Tibial artery (tissue), 4 donors: ENCODE measurements at regions not wholly inside any gene's neighbourhood (a gene's known extent, or its start where the extent isn't known, plus 50 kb on each side); places are given as distances from the start of the nearest gene placed in this dataset.

Source experiments
- DNase-seq, 2 donors: peaks; one replicate each; pipeline ENCODE4 v3.0.0-alpha.2; 2019
- H3K27ac ChIP-seq, 2 donors: fragments of 200-600 bp; sonication (generic) in 1 of 2; 1 replicate in 1 of 2; 2 replicates in 1 of 2; pipeline ENCODE4 v1.5.1; 2018 to 2019; ENCODE audit warnings: mild to moderate bottlenecking in 1 of 2
- H3K27me3 ChIP-seq, 2 donors: fragments of 200-600 bp; sonication (generic) in 1 of 2; one replicate each; pipeline versions ENCODE4 v1.5.1 to v1.6.0; 2016 to 2019
- H3K36me3 ChIP-seq, 3 donors: fragments of 200-600 bp; sonication (generic) in 2 of 3; one replicate each; pipeline ENCODE4 v1.5.1; 2016 to 2019; ENCODE audit warnings: mild to moderate bottlenecking in 2 of 3
- H3K4me1 ChIP-seq, 4 donors: fragments of 200-600 bp; sonication (generic) in 2 of 4; 1 replicate in 3 of 4; 2 replicates in 1 of 4; pipeline ENCODE4 v1.5.1; 2016 to 2019
- H3K4me3 ChIP-seq, 2 donors: fragments of 200-600 bp; sonication (generic) in 1 of 2; 1 replicate in 1 of 2; 2 replicates in 1 of 2; pipeline ENCODE4 v1.5.1; 2018 to 2019; ENCODE audit warnings: mild to moderate bottlenecking in 2 of 2
- H3K9me3 ChIP-seq, 3 donors: fragments of 200-600 bp; sonication (generic) in 1 of 3; one replicate each; pipeline ENCODE4 v1.5.1; 2016 to 2019
- CTCF ChIP-seq, 2 experiments: fragments of 200-600 bp in 1 of 2; fragments of 450-650 bp in 1 of 2; IDR thresholded peaks; one replicate each; pipeline ENCODE4 v1.5.1; 2017 to 2019; ENCODE audit warnings: antibody characterized with exemption in 2 of 2, mild to moderate bottlenecking in 1 of 2, moderate library complexity in 1 of 2
- intact Hi-C: fragments of 100-400 bp; cut with DNase I; formaldehyde crosslinking; loops from one replicate; pipeline ENCODE4 v1.15.0; 2023; ENCODE audit warnings: low total_unique reads

GRCh38 chr3:70550723-70551319, 238.4 kb upstream of the MDFIC2 start:
- Histone ChIP-seq H3K9me3 (no peaks in the 10 kb centered on the region), H3K4me3 (no peak overlapping the region), H3K4me1 (no peaks in the 10 kb centered on the region), H3K27me3 (no peaks in the 10 kb centered on the region), H3K36me3 (no peaks in the 10 kb centered on the region), H3K27ac (no peak overlapping the region)
- intact Hi-C loops: loop anchor here (2.0 to 10.0 kb wide), 3 partner anchors 524 to 1036 kb away; no protein-coding TSS in a partner anchor
- peak; percentile 66 to 80 for DNase-seq
- peak; percentile 70 to 76 for TF ChIP-seq CTCF (IDR thresholded peaks at IDR 0.05)

GRCh38 chr3:70546679-70547078, 234.2 kb upstream of the MDFIC2 start:
- TF ChIP-seq CTCF (IDR thresholded peaks at IDR 0.05): no peak
- Histone ChIP-seq H3K4me3 (no peak overlapping the region), H3K27me3 (no peaks in the 10 kb centered on the region), H3K27ac (no peak overlapping the region), H3K9me3 (no peaks in the 10 kb centered on the region), H3K36me3 (no peaks in the 10 kb centered on the region), H3K4me1 (no peaks in the 10 kb centered on the region)
- DNase-seq: no peak
- intact Hi-C loops: no loop called here

DNA sequence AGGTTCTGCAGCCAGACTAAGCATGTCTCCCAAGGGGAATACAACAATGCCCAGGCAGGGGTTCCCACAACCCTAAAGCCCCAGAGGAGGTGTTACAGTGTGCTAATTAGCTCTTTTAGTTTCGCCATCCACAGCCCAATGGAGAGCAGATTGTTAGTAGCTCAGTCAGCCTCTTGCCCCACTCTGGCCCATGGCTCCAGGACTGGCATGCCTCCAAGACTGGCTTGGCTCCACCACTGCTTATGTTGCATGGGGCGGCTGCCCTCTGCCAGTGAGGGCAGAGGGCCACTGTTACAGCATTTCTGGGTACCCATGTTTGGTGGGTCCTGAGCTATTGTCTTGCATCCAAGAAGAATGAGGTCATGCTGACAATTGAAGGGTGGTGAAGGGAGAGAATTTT, 231.1 kb upstream of the MDFIC2 start:
- Histone ChIP-seq H3K27me3 (peaks cover 0 to 3% of the 10 kb centered on the region in 2 donors), H3K9me3 (no peaks in the 10 kb centered on the region), H3K36me3 (no peaks in the 10 kb centered on the region), H3K4me3 (no peak overlapping the region), H3K4me1 (no peaks in the 10 kb centered on the region), H3K27ac (no peak overlapping the region)
- intact Hi-C loops: no loop called here
- no peak for DNase-seq
- TF ChIP-seq CTCF (IDR thresholded peaks at IDR 0.05): no peak

DNA sequence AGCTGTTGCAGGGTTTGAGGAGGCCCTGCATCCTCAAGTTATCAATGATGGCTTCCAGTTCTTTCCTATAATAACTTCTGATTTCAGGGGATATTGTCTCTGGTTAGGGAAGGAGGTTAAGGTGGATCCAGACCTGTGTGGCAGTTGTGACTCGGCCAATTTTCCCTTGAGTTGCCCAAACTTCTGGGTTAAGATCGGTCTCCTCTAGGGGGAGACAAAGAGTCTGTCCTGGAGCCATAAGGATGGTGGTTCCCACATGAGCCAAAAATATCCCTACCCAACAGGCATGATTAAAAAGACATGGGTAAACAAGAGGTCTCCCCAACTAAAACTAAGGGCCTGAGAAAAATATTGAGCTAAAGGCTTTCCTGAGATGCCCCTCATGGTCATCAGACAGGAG, 227.5 kb upstream of the MDFIC2 start:
- Histone ChIP-seq H3K36me3 (no peaks in the 10 kb centered on the region), H3K27me3 (peaks cover 0 to 3% of the 10 kb centered on the region in 2 donors), H3K4me3 (no peak overlapping the region), H3K9me3 (no peaks in the 10 kb centered on the region), H3K27ac (no peak overlapping the region), H3K4me1 (no peaks in the 10 kb centered on the region)
- intact Hi-C loops: no loop called here
- no peak for DNase-seq
- no peak for TF ChIP-seq CTCF (IDR thresholded peaks at IDR 0.05)

- H3K4me1 ChIP-seq: peaks cover 0 to 8% (median 2%) of the 10 kb centered on the region in 4 donors
- DNase-seq: no peak
- no peak for TF ChIP-seq CTCF (IDR thresholded peaks at IDR 0.05)
- intact Hi-C loops: loop anchor here (5.0 kb wide), 1 partner anchor 1119 kb away; no protein-coding TSS in a partner anchor
- no peaks in the 10 kb centered on the region for H3K36me3 ChIP-seq
- no peak overlapping the region for H3K4me3 ChIP-seq
- H3K9me3 ChIP-seq: no peaks in the 10 kb centered on the region
- H3K27me3 ChIP-seq: no peaks in the 10 kb centered on the region
- no peak overlapping the region for H3K27ac ChIP-seq
Observed at GRCh38 chr3:70532806-70533205, 220.4 kb upstream of the MDFIC2 start.
